Left forelimb (tissue), 1 donor: ENCODE measurements at regions not wholly inside any gene's neighbourhood (a gene's known extent, or its start where the extent isn't known, plus 50 kb on each side); places are given as distances from the start of the nearest gene placed in this dataset.
"Not testable (repeated sequence)": the region's sequence is repeated elsewhere in the genome, so short reads cannot be mapped to it uniquely, and the experiment has no call there.

Source experiments
- DNase-seq: peaks from one replicate; pipeline ENCODE4 v3.0.0-alpha.2; 2018; ENCODE audit warnings: low spot score

GRCh38 chr6:141877275-141877983 lies 255.3 kb upstream of the GJE1 start:
- no peak for DNase-seq

GRCh38 chr6:141874930-141875602 lies 257.7 kb upstream of the GJE1 start:
- no peak for DNase-seq

- not testable (repeated sequence) for DNase-seq
Observed at GRCh38 chr6:141869509-141869908, 263.2 kb upstream of the GJE1 start.

- DNase-seq, result no peak
Observed at GRCh38 chr6:141867767-141868166, 265.0 kb upstream of the GJE1 start.

GRCh38 chr6:141866731-141867497 lies 265.8 kb upstream of the GJE1 start:
- DNase-seq, result no peak

GRCh38 chr6:141851063-141851462 lies 281.7 kb upstream of the GJE1 start:
- no peak for DNase-seq

GRCh38 chr6:141848029-141848890 lies 284.5 kb upstream of the GJE1 start:
- DNase-seq, result no peak

- no peak for DNase-seq
Observed at GRCh38 chr6:141846639-141847038, 286.1 kb upstream of the GJE1 start.

- no peak for DNase-seq
Observed at GRCh38 chr6:141843178-141843834, 289.4 kb upstream of the GJE1 start.

- no peak for DNase-seq
Observed at GRCh38 chr6:141833001-141833655, 299.6 kb upstream of the GJE1 start.

- DNase-seq, result no peak
Observed at GRCh38 chr6:141830530-141830929, 302.2 kb upstream of the GJE1 start.

GRCh38 chr6:141829566-141830360 lies 303.0 kb upstream of the GJE1 start:
- DNase-seq, result no peak

GRCh38 chr6:141824350-141824749 lies 308.4 kb upstream of the GJE1 start:
- DNase-seq, result no peak

GRCh38 chr6:141815039-141815438 lies 317.7 kb upstream of the GJE1 start:
- not testable (repeated sequence) for DNase-seq

GRCh38 chr6:141809901-141810300 lies 322.8 kb upstream of the GJE1 start:
- no peak for DNase-seq

GRCh38 chr6:141808662-141809061 lies 324.1 kb upstream of the GJE1 start:
- no peak for DNase-seq

GRCh38 chr6:141800973-141801372 lies 331.8 kb upstream of the GJE1 start:
- not testable (repeated sequence) for DNase-seq

- DNase-seq, result no peak
Observed at GRCh38 chr6:141790921-141791320, 341.8 kb upstream of the GJE1 start.

GRCh38 chr6:141788096-141788495 lies 344.6 kb upstream of the GJE1 start:
- DNase-seq, result no peak

GRCh38 chr6:141783585-141783984 lies 349.1 kb upstream of the GJE1 start:
- DNase-seq, result no peak
